Caco-2 (cell line): ENCODE measurements at regions not wholly inside any gene's neighbourhood (a gene's known extent, or its start where the extent isn't known, plus 50 kb on each side); places are given as distances from the start of the nearest gene placed in this dataset.

Experiments used
- BruUV-seq: library from RNA; stranded (reverse); fragments of 400-500 nt; replicated peaks from 2 replicates; lab custom pipeline; 2021; lab: Mats Ljungman, UMichigan
- CTCF ChIA-PET: fragments of 300-600 bp; sonication (Branson Sonifier 250); formaldehyde crosslinking; loops from one replicate; lab custom pipeline; 2022; ENCODE audit warnings: antibody characterized with exemption; lab: Charles Lee
- POLR2A ChIA-PET: fragments of 300-600 bp; sonication (Branson Sonifier 250); formaldehyde crosslinking; loops from one replicate; lab custom pipeline; 2022; ENCODE audit warnings: antibody characterized with exemption; lab: Charles Lee
- DNase-seq, 2 experiments: peaks; one replicate each; pipeline versions ENCODE4 v3.0.0 to v3.0.0-alpha.2; 2020 to 2022
- H3K27me3 ChIP-seq: replicated peaks from 2 replicates; pipeline ENCODE4 v1.6.0; 2011; ENCODE audit warnings: low read length; ENCODE audit not compliant: control insufficient read depth, insufficient read depth
- H3K36me3 ChIP-seq: 2 replicates; pipeline ENCODE4 v1.5.1; 2011; ENCODE audit warnings: low read length; ENCODE audit not compliant: control insufficient read depth, insufficient read depth
- H3K4me1 ChIP-seq: fragments of 250-450 bp; sonication (Bioruptor Pico); 2 replicates; pipeline ENCODE4 v1.5.1; 2020; ENCODE audit warnings: mild to moderate bottlenecking
- H3K4me3 ChIP-seq: 2 replicates; pipeline ENCODE4 v1.5.1; 2011; ENCODE audit warnings: low read depth, mild to moderate bottlenecking, control low read depth, low read length
- H3K9me3 ChIP-seq: fragments of 250-450 bp; sonication (Bioruptor Pico); 2 replicates; pipeline ENCODE4 v1.5.1; 2020; ENCODE audit warnings: mild to moderate bottlenecking, moderate library complexity
- H3K27ac Mint-ChIP-seq: one replicate; pipeline ENCODE4 v1.8.0; 2022; ENCODE audit warnings: mixed read lengths; ENCODE audit not compliant: unreplicated experiment
- H3K27me3 Mint-ChIP-seq: one replicate; pipeline ENCODE4 v1.8.0; 2022; ENCODE audit warnings: mixed read lengths; ENCODE audit not compliant: insufficient read depth, unreplicated experiment
- H3K36me3 Mint-ChIP-seq: one replicate; pipeline ENCODE4 v1.8.0; 2022; ENCODE audit warnings: mild to moderate bottlenecking, mixed read lengths; ENCODE audit not compliant: insufficient read depth, unreplicated experiment
- H3K4me1 Mint-ChIP-seq: one replicate; pipeline ENCODE4 v1.8.0; 2022; ENCODE audit warnings: low read depth, mixed read lengths; ENCODE audit not compliant: unreplicated experiment
- H3K4me3 Mint-ChIP-seq: one replicate; pipeline ENCODE4 v1.8.0; 2022; ENCODE audit warnings: mild to moderate bottlenecking, moderate library complexity, mixed read lengths; ENCODE audit not compliant: unreplicated experiment
- H3K9me3 Mint-ChIP-seq: one replicate; pipeline ENCODE4 v1.8.0; 2022; ENCODE audit warnings: mixed read lengths; ENCODE audit not compliant: unreplicated experiment
- intact Hi-C: fragments of 100-400 bp; cut with micrococcal nuclease; formaldehyde crosslinking; loops from one replicate; pipeline ENCODE4 v1.10.0; 2022; ENCODE audit not compliant: unreplicated experiment
- TF ChIP-seq, protein P1 (sequence below), 2 experiments: fragments of 200-600 bp in 1 of 2; IDR thresholded peaks; 1 replicate in 1 of 2; 2 replicates in 1 of 2; pipeline versions ENCODE4 v1.5.1 to v1.8.0; 2011 to 2022; ENCODE audit warnings: antibody characterized with exemption in 1 of 2, control low read depth in 1 of 2, inconsistent platforms in 1 of 2, low read depth in 1 of 2, low read length in 1 of 2, mild to moderate bottlenecking in 1 of 2, moderate library complexity in 1 of 2; ENCODE audit not compliant: insufficient read depth in 1 of 2, severe bottlenecking in 1 of 2, unreplicated experiment in 1 of 2

DNA sequence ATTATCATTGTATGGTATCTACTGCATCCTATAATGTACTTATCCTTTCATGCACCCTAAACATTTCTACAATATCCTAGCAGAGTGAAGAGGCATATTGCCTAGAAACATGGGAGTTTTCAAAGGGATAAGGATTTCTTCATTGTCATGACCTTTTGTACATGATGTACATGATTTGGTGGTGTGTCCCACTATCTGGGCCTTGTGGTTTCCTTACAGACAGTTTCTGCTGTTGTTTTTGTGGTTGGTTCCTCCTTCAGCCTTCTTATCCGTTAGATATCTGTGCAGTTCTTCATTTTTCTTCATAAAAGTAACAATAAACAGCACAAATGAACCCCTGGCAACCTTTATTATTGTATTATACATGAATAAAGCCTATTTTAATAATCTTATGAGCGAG lies 70.4 kb upstream of the BACH1 start:
- DNase-seq: no peak
- no peaks in the 10 kb centered on the region for H3K27me3 ChIP-seq
- TF ChIP-seq, protein P1, sequence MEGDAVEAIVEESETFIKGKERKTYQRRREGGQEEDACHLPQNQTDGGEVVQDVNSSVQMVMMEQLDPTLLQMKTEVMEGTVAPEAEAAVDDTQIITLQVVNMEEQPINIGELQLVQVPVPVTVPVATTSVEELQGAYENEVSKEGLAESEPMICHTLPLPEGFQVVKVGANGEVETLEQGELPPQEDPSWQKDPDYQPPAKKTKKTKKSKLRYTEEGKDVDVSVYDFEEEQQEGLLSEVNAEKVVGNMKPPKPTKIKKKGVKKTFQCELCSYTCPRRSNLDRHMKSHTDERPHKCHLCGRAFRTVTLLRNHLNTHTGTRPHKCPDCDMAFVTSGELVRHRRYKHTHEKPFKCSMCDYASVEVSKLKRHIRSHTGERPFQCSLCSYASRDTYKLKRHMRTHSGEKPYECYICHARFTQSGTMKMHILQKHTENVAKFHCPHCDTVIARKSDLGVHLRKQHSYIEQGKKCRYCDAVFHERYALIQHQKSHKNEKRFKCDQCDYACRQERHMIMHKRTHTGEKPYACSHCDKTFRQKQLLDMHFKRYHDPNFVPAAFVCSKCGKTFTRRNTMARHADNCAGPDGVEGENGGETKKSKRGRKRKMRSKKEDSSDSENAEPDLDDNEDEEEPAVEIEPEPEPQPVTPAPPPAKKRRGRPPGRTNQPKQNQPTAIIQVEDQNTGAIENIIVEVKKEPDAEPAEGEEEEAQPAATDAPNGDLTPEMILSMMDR (IDR thresholded peaks at IDR 0.05; ENCODE audit: insufficient read depth in 1 of 2, low read depth in 1 of 2, low read length in 1 of 2, severe bottlenecking in 1 of 2, unreplicated experiment in 1 of 2): no peak
- ChIA-PET CTCF (no interaction called here), POLR2A (no interaction called here)
- Mint-ChIP-seq H3K4me1 (peaks cover 45% of the 10 kb centered on the region), H3K4me3 (no peak overlapping the region), H3K27ac (no peak overlapping the region), H3K27me3 (no peaks in the 10 kb centered on the region), H3K9me3 (no peaks in the 10 kb centered on the region), H3K36me3 (no peaks in the 10 kb centered on the region)
- no TSS peak for BruUV-seq
- no peaks in the 10 kb centered on the region for H3K9me3 ChIP-seq
- intact Hi-C loops: no loop called here
- peaks cover 43% of the 10 kb centered on the region for H3K4me1 ChIP-seq
- no peak overlapping the region for H3K4me3 ChIP-seq
- H3K36me3 ChIP-seq: no peaks in the 10 kb centered on the region

DNA sequence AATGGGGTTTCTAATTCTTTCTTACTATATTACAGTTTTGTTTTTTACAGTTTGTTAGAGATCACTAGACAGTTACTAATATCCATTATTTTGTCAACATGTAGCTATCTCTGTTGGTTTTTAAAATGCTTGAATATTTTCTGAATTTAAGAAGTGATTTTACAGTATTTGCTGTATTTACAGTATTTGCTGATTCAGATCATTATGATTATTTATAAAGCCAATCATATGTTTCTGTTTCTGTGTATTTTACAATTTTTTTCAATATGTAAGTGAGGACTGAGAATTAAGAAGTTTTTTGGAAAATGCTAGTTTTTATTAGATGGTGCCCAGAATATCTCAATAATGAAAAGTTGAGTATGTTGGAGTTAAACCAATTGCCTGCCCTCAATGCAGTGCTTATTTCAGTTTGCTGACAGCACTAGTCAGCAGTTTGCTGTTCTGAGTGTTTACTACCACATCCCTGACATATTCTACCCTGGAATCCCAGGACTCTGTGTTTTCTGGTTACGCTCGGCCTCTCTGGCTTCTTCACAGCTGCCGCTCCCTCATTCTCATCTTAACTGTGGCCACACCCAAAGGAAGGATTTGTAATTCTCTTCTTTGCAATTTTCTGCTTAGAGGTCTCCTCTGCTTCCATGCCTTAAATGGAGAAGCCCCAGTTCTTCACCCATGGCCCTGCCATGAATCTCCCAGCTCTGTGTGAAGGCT lies 68.0 kb upstream of the BACH1 start:
- no peaks in the 10 kb centered on the region for H3K36me3 ChIP-seq
- CTCF ChIA-PET: interaction anchor here (0.6 kb wide), 1 partner anchor 42 kb away, joined by 5 read pairs; no protein-coding TSS in a partner anchor
- H3K27me3 Mint-ChIP-seq: no peaks in the 10 kb centered on the region
- no peak overlapping the region for H3K4me3 ChIP-seq
- H3K36me3 Mint-ChIP-seq: no peaks in the 10 kb centered on the region
- POLR2A ChIA-PET: no interaction called here
- no TSS peak for BruUV-seq
- intact Hi-C loops: no loop called here
- peak overlapping the region; percentile 77 for H3K27ac Mint-ChIP-seq
- H3K4me1 ChIP-seq: peaks cover 49% of the 10 kb centered on the region
- H3K9me3 Mint-ChIP-seq: no peaks in the 10 kb centered on the region
- no peak overlapping the region for H3K4me3 Mint-ChIP-seq
- H3K9me3 ChIP-seq: no peaks in the 10 kb centered on the region
- H3K4me1 Mint-ChIP-seq: peaks cover 47% of the 10 kb centered on the region
- TF ChIP-seq, protein P1 (IDR thresholded peaks at IDR 0.05; ENCODE audit: insufficient read depth in 1 of 2, low read depth in 1 of 2, low read length in 1 of 2, severe bottlenecking in 1 of 2, unreplicated experiment in 1 of 2): no peak
- DNase-seq: no peak
- H3K27me3 ChIP-seq: no peaks in the 10 kb centered on the region

DNA sequence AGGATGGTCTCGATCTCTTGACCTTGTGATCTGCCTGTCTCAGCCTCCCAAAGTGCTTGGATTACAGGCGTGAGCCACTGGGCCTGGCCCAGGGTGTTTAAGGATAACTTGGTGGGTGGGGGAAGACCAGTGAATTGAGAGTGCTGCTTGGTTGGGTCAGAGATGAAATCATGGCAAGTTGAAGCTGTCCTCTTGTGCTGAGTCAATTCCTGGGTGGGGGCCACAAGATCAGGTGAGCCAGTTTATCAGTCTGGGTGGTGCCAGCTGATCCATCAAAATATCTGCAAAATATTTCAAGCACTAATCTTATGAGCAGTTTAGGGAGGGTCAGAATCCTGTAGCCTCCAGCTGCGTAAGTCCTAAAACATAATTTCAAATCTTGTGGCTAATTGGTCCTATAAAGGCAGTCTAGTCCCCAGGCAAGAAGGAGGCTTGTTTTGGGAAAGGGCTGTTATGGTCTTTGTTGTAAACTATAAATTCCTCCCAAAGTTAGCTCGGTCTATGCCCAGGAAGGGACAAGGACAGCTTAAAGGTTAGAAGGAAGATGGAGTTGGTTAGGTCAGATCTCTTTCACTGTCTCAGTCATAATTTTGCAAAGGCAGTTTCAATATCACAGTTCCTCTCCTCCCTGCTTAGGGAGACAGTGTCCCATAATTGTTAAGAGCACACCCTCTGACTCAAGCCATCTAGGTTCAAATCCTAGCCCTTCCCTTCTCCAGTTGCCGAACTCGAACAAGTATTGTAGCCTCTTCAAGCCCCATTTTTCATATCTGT lies 66.8 kb upstream of the BACH1 start:
- H3K4me3 Mint-ChIP-seq: no peak overlapping the region
- Histone ChIP-seq H3K27me3 (no peaks in the 10 kb centered on the region), H3K36me3 (no peaks in the 10 kb centered on the region), H3K9me3 (no peaks in the 10 kb centered on the region), H3K4me3 (no peak overlapping the region), H3K4me1 (peaks cover 41% of the 10 kb centered on the region)
- CTCF ChIA-PET: no interaction called here
- TF ChIP-seq, protein P1 (IDR thresholded peaks at IDR 0.05; ENCODE audit: insufficient read depth in 1 of 2, low read depth in 1 of 2, low read length in 1 of 2, severe bottlenecking in 1 of 2, unreplicated experiment in 1 of 2): no peak
- no peak for DNase-seq
- POLR2A ChIA-PET: interaction anchor here (0.5 kb wide), 1 partner anchor 56 kb away, joined by 6 read pairs; no protein-coding TSS in a partner anchor
- H3K4me1 Mint-ChIP-seq: peaks cover 37% of the 10 kb centered on the region
- H3K27ac Mint-ChIP-seq: no peak overlapping the region
- H3K36me3 Mint-ChIP-seq: no peaks in the 10 kb centered on the region
- no peaks in the 10 kb centered on the region for H3K9me3 Mint-ChIP-seq
- H3K27me3 Mint-ChIP-seq: no peaks in the 10 kb centered on the region
- no TSS peak for BruUV-seq
- intact Hi-C loops: no loop called here
